ENCODE measurements at regions not wholly inside any gene's neighbourhood (a gene's known extent, or its start where the extent isn't known, plus 50 kb on each side); places are given as distances from the start of the nearest gene placed in this dataset.
"Not testable (repeated sequence)": the region's sequence is repeated elsewhere in the genome, so short reads cannot be mapped to it uniquely, and the experiment has no call there.

DNA sequence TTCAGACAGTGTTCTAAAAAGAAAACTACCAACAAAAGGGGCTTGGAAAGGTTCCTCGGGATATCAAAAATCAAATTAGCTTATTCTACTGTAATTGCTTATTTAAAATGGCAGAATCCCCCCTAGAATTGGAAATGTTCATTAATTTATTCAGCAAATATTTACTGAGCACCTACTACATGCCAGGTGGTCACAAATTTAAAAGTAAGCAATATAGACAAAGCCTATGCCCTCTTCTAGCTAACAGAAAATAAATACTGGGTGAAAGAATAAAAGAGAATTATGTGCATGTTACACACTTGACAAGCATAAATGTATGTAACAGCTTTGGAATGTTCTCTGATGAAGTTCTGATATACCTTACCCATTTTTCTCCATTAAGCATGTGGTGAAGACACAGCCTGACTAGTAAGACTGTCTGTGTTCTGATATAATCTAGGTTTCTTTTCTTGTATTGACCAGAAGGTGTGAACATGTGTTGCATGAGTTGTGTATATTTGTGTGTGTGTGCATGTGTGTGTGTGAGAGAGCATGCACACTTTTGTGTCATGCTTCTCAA, 606.7 kb upstream of the CITED2 start:
- in situ Hi-C loops (cut with HindIII; ENCODE audit: low sequenced_read_pairs), result no loop called here
- no peak for DNase-seq (ENCODE audit: low spot score)

DNA sequence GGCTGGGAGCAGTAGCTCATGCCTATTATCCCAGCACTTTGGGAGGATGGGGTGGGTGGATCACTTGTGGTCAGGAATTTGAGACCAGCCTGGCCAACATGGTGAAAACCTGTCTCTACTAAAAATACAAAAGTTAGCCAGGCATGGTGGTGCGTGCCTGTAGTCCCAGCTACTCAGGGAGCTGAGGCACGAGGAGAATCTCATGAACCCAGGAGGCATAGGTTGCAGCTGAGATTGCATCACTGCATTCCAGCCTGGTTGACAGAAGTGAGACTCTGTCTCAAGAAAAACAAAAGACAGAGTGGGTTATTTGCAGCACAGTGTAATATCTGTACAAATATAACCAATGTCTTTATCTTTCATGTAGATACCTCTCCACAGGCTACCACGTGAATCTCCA, 606.2 kb upstream of the CITED2 start:
- in situ Hi-C loops (cut with HindIII; ENCODE audit: low sequenced_read_pairs), result not testable (repeated sequence)

GRCh38 chr6:139979021-139979725, 604.7 kb upstream of the CITED2 start:
- DNase-seq (ENCODE audit: low spot score), result no peak
- in situ Hi-C loops (cut with HindIII; ENCODE audit: low sequenced_read_pairs), result no loop called here

More for the DNA sequence above, 606.2 kb upstream of the CITED2 start:
- DNase-seq (ENCODE audit: low spot score), result not testable (repeated sequence)

DNA sequence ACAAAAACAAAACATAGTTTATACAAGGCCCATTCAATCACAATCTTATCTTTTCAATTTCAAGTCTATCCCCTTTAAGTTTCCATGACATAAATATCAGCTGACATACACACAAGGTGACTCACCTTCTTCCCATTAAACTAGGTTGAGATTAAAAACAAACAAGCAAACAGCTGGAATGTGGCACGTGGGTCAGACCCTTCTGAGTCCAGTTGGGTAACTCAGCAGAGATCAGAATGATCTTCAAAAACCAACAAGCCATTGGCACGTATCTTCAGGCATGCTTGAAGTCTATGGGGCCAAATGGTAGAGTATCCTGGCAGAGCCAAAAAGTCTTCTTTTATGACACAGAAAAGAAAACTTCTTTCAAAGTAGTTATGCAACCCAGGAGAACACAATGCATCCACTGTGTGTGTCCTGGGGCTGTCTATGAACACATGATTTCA, 603.5 kb upstream of the CITED2 start:
- in situ Hi-C loops (cut with HindIII; ENCODE audit: low sequenced_read_pairs), result no loop called here
- peak; percentile 68 for DNase-seq (ENCODE audit: low spot score)

DNA sequence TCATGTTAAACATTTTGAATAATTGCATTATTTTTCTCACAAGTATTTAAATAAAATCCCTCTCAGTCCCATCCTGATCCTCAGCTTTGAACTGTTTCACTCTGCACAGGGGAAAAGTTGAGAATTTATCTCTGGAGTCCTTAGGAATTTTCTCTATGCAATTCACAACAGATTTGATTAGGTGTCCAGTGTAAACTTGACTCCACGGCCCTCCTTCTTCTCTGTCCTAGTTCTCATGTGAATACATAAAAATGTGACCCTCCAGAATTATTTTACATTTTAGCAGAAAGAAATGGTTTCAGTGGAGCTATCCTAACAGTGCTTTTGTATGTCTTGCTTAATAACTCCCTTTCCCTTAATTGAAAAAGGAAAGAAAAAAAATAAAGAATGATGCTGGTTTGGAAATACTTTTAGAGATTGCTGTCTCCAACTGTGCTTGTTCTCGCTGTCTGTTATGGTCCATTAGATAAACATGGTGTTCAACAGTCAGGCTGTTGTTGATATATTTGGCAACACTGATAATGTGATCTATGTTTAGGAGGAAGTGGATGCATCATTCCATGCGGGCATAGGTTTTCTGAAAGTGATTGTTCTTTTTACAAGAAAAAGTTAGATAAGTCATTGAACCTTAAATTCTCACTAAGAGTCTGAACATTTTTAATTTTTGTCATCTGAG, 599.4 kb upstream of the CITED2 start:
- no peak for DNase-seq (ENCODE audit: low spot score)
- in situ Hi-C loops (cut with HindIII; ENCODE audit: low sequenced_read_pairs), result no loop called here

DNA sequence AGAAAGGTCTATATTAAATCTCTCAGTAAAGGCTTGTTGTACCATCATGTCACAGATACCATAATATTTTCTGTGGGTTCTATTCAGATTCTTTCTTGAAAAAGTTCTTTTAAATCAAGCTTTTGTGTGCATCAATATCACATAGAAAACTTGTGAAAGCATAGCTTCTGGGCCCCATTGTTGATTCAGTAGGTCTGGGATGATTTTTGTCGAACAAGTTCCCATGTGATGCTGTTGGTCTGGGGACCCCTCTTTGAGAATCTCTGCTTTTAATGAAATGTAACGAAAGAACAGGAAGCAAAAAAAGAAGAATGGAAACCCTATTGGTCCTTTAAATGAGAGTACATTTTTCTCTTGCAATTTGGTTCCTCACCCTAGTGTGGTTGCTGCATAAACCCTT, 597.7 kb upstream of the CITED2 start:
- no peak for DNase-seq (ENCODE audit: low spot score)
- in situ Hi-C loops (cut with HindIII; ENCODE audit: low sequenced_read_pairs), result no loop called here

DNA sequence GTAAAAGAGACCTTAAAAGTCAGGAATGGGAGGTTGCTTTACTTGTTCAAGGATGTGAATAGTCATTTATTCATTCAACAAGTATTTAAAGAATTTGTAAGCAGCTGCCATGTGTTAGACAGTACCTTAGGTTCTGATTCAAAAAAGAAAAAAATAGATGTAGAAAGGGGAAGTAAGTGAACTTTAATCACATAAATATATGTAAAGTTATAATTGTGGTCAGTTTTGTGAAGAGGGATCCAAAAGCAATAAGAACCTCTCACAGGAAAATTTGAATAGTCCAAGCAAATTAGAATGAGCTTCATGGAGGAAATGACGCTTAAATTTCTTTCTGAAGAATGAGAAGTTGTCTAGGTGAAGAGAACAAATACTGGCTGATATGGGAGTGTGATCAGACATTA, 596.1 kb upstream of the CITED2 start:
- in situ Hi-C loops (cut with HindIII; ENCODE audit: low sequenced_read_pairs), result no loop called here
- DNase-seq (ENCODE audit: low spot score), result no peak

DNA sequence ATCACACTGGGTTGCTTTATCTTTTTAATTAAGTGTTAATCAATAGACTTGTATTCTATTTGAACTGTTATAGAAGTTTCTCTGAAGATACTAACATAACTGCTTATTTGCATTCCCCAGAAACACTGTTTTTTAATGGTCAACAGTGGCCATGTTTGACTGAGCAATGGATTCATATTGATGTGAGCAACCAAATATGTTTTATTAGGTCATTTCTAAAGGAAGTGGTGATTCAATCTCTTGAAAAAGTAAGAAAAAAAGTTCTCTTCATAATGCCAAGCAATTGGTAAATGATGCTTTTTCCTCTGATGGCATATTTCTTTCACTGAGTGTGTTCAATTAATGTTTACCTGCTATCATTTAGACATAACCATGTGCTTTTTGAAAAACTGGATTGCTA, 593.0 kb upstream of the CITED2 start:
- in situ Hi-C loops (cut with HindIII; ENCODE audit: low sequenced_read_pairs), result no loop called here
- DNase-seq (ENCODE audit: low spot score), result no peak

- in situ Hi-C loops (cut with HindIII; ENCODE audit: low sequenced_read_pairs), result no loop called here
- DNase-seq (ENCODE audit: low spot score), result no peak
Measured at GRCh38 chr6:139965393-139965792, 590.9 kb upstream of the CITED2 start.

DNA sequence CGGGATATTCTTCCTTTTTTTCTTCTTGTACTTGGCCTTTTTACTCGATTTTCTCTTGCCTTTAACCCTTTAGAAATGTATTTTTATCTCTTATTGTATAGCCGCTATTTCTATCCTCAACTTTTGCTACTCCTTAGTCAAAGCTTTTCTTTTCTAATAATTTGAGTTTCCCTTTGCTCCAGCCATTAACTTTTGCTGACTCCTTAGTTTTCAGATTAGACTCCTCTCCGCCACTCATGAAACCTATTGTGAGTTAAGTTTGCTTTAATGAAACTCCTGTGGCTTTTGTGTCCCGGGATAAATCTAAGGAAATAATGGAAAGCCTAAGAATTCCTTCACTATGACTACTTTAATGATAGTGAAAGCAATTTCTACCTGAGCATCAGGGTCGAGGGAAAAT, 590.3 kb upstream of the CITED2 start:
- in situ Hi-C loops (cut with HindIII; ENCODE audit: low sequenced_read_pairs), result no loop called here
- DNase-seq (ENCODE audit: low spot score), result no peak

DNA sequence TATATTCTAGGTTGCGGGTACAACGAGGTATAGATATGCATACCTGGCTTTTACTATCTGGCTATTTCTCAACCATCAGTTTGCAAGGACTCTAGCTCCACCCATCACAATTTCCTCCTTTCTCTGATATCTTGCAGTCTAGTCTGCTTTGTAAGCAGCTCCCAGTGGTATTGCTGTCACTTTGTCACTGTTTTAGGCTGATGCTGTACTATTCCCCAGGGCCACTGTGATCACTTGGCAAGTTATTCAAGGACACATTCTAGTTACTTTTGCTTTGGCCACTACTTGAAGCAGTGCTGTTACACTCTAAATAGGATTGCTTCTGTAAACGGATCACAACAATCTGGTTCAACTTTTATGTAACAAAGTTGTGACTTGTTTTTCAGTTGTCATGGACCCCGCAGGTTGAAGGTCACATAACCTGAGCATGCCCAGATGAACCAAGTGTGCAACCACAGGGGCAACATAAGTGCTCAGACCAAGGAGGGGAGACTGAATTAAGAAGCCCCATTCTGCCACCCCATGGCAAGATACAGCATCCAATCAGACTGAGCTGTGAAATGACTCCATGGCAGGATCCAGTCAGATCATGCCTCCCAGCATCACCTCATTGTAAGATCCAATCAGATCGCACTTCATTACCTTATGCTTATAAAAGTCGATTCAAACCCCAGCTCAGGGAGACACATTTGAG, 588.4 kb upstream of the CITED2 start:
- in situ Hi-C loops (cut with HindIII; ENCODE audit: low sequenced_read_pairs), result no loop called here

GRCh38 chr6:139961190-139961589, 586.7 kb upstream of the CITED2 start:
- in situ Hi-C loops (cut with HindIII; ENCODE audit: low sequenced_read_pairs), result no loop called here
- no peak for DNase-seq (ENCODE audit: low spot score)

More for the DNA sequence above, 588.4 kb upstream of the CITED2 start:
- DNase-seq (ENCODE audit: low spot score), result no peak

- no peak for DNase-seq (ENCODE audit: low spot score)
- in situ Hi-C loops (cut with HindIII; ENCODE audit: low sequenced_read_pairs), result no loop called here
Measured at GRCh38 chr6:139960671-139961070, 586.2 kb upstream of the CITED2 start.

DNA sequence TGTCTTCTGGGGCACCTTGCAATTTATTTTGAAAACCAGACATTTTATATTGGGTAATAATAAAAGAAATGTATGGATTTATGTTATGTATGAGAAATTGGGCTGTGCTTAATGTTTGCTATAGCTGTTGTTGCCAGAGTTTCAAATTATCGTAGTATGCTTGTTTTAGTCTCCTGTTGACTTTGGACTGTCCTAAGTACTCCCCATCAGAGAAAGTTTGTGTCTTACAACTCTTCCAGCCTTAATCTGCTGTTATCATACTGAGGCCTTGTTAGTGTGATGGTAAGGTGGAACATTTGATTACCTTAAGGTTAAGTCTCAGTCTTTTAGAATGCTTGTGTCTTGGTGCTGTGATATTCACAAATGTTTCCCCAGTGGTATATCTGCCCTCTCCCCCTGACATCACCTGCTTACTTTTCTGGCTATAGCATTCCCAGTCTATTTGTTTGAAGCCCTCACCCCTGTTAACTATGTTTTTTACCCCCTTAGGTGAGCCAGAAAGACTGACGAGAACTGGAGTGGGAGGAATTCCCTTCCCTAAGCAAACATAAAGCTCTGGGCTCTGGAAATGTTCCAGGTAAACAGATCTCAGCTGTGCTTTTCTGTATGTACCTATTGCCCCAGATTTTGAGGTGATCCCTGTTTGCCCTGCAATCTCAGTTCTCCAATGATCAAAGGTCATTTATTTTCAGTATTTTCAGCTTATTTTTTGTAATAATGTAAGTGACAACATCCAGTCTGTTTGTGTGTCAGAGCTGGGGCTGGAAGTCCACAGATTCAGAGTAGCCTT, 581.1 kb upstream of the CITED2 start:
- DNase-seq (ENCODE audit: low spot score), result no peak
- in situ Hi-C loops (cut with HindIII; ENCODE audit: low sequenced_read_pairs), result no loop called here

DNA sequence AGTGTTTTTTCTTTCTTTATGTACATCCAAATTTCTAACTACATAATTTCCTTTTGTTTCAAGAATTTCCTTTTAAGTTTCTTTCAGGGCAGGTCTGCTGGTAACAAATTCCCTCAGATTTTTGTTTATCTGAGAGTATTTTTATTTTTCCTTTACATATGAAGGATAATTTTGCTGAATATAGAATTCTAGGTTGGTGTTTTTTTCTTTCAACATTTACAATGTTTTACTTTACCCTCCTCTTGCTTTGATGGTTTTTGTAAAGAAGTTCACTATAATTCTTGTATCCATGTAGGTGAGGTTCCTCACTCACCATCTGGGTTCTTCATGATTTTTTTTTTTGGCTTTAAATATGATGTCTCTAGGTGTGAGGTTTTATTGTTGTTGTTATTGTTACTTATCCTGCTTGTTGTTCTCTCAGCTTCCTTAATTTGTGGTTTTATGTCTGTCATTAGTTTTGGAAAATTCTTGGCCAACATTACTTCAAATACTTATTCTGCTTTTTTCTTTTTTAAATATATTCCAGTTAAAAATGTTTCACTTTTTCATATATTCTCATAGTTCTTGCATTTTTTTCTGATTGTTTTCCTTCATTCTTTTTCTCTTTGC, 580.1 kb upstream of the CITED2 start:
- no peak for DNase-seq (ENCODE audit: low spot score)
- in situ Hi-C loops (cut with HindIII; ENCODE audit: low sequenced_read_pairs), result no loop called here

- in situ Hi-C loops (cut with HindIII; ENCODE audit: low sequenced_read_pairs); DNase-seq (ENCODE audit: low spot score): not testable (repeated sequence)
Measured at GRCh38 chr6:139953780-139954179, 579.3 kb upstream of the CITED2 start.

DNA sequence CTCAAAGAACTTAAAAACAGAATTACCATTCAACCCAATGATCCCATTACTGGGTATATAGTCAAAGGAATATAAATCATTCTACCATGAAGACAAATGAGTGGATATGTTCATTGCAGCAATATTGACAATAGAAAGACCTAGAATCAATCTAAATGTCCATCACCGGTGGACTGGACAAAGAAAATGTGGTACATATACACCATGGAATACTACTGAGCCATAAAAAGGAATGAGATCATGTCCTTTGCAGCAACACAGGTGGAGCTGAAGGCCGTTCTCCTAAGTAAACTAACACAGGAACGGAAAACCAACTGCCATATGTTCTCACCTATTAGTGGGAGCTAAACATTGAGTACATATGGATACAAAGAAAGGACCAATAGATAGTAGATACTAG, 576.7 kb upstream of the CITED2 start:
- in situ Hi-C loops (cut with HindIII; ENCODE audit: low sequenced_read_pairs), result no loop called here
- no peak for DNase-seq (ENCODE audit: low spot score)

DNA sequence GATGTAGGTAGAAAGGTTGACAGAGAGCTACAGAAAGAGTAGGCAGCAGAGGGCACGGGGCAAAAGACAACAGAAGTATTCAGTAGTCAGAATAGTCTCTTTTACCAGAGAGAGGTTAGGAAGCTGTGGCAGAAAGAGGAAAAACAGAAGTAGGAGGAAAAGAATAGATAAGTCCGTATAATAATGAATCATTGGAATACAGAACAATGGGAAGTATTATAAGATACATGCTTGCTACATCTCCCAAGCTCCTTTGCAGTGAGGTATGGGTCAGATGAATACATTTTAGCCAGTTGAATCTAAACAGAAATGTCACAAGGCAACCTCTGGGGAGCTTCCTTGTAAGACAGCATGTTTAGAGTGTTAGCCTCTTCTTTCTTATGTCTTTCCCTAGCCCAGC, 570.5 kb upstream of the CITED2 start:
- in situ Hi-C loops (cut with HindIII; ENCODE audit: low sequenced_read_pairs), result no loop called here
- no peak for DNase-seq (ENCODE audit: low spot score)

- in situ Hi-C loops (cut with HindIII; ENCODE audit: low sequenced_read_pairs), result no loop called here
- no peak for DNase-seq (ENCODE audit: low spot score)
Measured at GRCh38 chr6:139944131-139944530, 569.7 kb upstream of the CITED2 start.
